ENCODE measurements at regions not wholly inside any gene's neighbourhood (a gene's known extent, or its start where the extent isn't known, plus 50 kb on each side); places are given as distances from the start of the nearest gene placed in this dataset.

DNA sequence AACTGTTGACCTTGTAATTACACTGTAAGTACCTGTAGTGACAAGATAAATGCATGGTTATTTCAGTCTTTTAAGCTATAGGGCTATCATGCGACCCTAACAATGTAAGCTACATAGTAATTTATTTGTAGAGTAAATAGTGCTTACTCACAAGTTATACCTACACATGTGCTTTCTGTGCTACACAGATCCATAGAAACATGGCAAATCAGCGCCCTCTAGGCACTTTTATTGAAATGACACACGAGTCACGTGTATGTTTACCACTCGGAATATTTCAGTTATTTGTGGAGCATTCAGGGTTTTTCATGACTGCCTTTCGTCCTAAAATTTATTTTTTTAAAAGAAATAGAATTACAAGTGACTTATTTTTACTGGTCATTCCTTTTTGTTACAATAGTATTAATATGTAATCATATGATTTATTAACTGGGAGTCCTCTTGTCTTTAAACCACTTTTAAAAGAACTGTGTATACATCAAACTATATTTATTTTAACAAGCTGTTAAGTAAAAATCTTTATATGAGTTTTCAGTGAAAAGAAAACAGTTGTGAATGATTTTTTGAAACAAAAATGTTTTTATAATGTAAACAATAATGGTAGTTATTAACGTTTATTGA lies 1242.3 kb upstream of the WWC1 start:
- TF ChIP-seq CTCF (IDR thresholded peaks at IDR 0.05; ENCODE audit: low read length) (peak; percentile 68), EZH2 (IDR thresholded peaks at IDR 0.05; ENCODE audit: borderline replicate concordance, low read length) (no peak)
